ENCODE measurements at regions not wholly inside any gene's neighbourhood (a gene's known extent, or its start where the extent isn't known, plus 50 kb on each side); places are given as distances from the start of the nearest gene placed in this dataset.

DNA sequence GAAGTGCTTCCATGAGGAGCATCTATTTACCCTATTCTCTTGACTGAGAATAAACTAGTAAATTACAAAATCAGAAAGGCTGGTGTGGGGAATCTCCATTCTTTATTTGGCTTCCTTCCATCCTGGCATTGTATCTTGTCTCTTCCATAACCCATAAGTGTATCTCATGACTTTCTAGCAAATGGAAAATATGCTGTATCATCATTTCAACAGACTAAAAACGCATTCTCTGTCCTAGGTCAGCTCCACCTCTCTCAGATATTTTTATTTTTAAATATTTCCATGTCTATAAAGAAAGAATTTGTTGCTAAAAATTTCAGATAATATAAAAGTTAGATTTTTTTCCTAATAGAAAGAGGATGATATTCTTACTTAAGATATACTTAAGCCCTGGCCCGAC is 154.2 kb upstream of the MYO16 start (continued):
- TF ChIP-seq, protein P1, sequence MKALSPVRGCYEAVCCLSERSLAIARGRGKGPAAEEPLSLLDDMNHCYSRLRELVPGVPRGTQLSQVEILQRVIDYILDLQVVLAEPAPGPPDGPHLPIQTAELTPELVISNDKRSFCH (CRISPR knock-in tag; IDR thresholded peaks at IDR 0.05) = no peak
- TF ChIP-seq, protein P1 (tag; IDR thresholded peaks at IDR 0.05) = no peak
- no peak for TF ChIP-seq PTBP1 (IDR thresholded peaks at IDR 0.05; ENCODE audit: low read depth, low read length)
- TF ChIP-seq, protein P2, sequence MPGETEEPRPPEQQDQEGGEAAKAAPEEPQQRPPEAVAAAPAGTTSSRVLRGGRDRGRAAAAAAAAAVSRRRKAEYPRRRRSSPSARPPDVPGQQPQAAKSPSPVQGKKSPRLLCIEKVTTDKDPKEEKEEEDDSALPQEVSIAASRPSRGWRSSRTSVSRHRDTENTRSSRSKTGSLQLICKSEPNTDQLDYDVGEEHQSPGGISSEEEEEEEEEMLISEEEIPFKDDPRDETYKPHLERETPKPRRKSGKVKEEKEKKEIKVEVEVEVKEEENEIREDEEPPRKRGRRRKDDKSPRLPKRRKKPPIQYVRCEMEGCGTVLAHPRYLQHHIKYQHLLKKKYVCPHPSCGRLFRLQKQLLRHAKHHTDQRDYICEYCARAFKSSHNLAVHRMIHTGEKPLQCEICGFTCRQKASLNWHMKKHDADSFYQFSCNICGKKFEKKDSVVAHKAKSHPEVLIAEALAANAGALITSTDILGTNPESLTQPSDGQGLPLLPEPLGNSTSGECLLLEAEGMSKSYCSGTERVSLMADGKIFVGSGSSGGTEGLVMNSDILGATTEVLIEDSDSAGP (CRISPR knock-in tag; IDR thresholded peaks at IDR 0.05) = no peak
- TF ChIP-seq, protein P3, sequence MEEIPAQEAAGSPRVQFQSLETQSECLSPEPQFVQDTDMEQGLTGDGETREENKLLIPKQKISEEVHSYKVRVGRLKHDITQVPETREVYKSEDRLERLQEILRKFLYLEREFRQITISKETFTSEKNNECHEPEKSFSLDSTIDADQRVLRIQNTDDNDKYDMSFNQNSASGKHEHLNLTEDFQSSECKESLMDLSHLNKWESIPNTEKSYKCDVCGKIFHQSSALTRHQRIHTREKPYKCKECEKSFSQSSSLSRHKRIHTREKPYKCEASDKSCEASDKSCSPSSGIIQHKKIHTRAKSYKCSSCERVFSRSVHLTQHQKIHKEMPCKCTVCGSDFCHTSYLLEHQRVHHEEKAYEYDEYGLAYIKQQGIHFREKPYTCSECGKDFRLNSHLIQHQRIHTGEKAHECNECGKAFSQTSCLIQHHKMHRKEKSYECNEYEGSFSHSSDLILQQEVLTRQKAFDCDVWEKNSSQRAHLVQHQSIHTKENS (CRISPR knock-in tag; IDR thresholded peaks at IDR 0.05) = no peak
- TF ChIP-seq, protein P4, sequence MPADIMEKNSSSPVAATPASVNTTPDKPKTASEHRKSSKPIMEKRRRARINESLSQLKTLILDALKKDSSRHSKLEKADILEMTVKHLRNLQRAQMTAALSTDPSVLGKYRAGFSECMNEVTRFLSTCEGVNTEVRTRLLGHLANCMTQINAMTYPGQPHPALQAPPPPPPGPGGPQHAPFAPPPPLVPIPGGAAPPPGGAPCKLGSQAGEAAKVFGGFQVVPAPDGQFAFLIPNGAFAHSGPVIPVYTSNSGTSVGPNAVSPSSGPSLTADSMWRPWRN (IDR thresholded peaks at IDR 0.05; ENCODE audit: low read depth) = no peak
- 0 out of 2 replicates have a peak, but pooled peaks have one; percentile 14 for TF ChIP-seq NFE2 (IDR thresholded peaks at IDR 0.05; ENCODE audit: low read depth)
- TF ChIP-seq MEF2A (IDR thresholded peaks at IDR 0.05; ENCODE audit: control insufficient read depth, low read depth, low read length) = no peak
- TF ChIP-seq, protein P5, sequence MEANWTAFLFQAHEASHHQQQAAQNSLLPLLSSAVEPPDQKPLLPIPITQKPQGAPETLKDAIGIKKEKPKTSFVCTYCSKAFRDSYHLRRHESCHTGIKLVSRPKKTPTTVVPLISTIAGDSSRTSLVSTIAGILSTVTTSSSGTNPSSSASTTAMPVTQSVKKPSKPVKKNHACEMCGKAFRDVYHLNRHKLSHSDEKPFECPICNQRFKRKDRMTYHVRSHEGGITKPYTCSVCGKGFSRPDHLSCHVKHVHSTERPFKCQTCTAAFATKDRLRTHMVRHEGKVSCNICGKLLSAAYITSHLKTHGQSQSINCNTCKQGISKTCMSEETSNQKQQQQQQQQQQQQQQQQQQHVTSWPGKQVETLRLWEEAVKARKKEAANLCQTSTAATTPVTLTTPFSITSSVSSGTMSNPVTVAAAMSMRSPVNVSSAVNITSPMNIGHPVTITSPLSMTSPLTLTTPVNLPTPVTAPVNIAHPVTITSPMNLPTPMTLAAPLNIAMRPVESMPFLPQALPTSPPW (CRISPR knock-in tag; IDR thresholded peaks at IDR 0.05) = no peak
- TF ChIP-seq FOXA3 (CRISPR knock-in tag; conservative IDR thresholded peaks at IDR 0.05 in 1 of 2, IDR thresholded peaks at IDR 0.05 in 1 of 2) = no peak
- TF ChIP-seq C11orf30 (IDR thresholded peaks at IDR 0.05; ENCODE audit: low read depth) = peak; percentile 78
- no peak for TF ChIP-seq SMAD2 (IDR thresholded peaks at IDR 0.05; ENCODE audit: low read depth, low read length)
- peak; percentile 82 for TF ChIP-seq ZNF316 (IDR thresholded peaks at IDR 0.05)
- TF ChIP-seq ARHGAP35 (IDR thresholded peaks at IDR 0.05; ENCODE audit: partially characterized antibody) = no peak
- no peak for TF ChIP-seq KDM4B (IDR thresholded peaks at IDR 0.05; ENCODE audit: borderline replicate concordance in 2 of 2, low read depth in 1 of 2)
- no peak for TF ChIP-seq GABPA (tag; conservative IDR thresholded peaks at IDR 0.05; ENCODE audit: low read depth)
- TF ChIP-seq HOXB6 (CRISPR knock-in tag; IDR thresholded peaks at IDR 0.05; ENCODE audit: borderline replicate concordance) = no peak
- no peak for TF ChIP-seq TBP (optimal IDR thresholded peaks at IDR 0.05; ENCODE audit: low read depth, low read length)
- TF ChIP-seq, protein P6, sequence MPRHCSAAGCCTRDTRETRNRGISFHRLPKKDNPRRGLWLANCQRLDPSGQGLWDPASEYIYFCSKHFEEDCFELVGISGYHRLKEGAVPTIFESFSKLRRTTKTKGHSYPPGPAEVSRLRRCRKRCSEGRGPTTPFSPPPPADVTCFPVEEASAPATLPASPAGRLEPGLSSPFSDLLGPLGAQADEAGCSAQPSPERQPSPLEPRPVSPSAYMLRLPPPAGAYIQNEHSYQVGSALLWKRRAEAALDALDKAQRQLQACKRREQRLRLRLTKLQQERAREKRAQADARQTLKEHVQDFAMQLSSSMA (CRISPR knock-in tag; IDR thresholded peaks at IDR 0.05) = no peak
- no peak for TF ChIP-seq KLF6 (CRISPR knock-in tag; IDR thresholded peaks at IDR 0.05; ENCODE audit: borderline replicate concordance)
- TF ChIP-seq, protein P7, sequence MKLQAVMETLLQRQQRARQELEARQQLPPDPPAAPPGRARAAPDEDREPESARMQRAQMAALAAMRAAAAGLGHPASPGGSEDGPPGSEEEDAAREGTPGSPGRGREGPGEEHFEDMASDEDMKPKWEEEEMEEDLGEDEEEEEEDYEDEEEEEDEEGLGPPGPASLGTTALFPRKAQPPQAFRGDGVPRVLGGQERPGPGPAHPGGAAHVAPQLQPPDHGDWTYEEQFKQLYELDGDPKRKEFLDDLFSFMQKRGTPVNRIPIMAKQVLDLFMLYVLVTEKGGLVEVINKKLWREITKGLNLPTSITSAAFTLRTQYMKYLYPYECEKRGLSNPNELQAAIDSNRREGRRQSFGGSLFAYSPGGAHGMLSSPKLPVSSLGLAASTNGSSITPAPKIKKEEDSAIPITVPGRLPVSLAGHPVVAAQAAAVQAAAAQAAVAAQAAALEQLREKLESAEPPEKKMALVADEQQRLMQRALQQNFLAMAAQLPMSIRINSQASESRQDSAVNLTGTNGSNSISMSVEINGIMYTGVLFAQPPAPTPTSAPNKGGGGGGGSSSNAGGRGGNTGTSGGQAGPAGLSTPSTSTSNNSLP (IDR thresholded peaks at IDR 0.05; ENCODE audit: borderline replicate concordance, low read depth, low read length) = no peak
- TF ChIP-seq ZNF253 (CRISPR knock-in tag; conservative IDR thresholded peaks at IDR 0.05) = no peak
- TF ChIP-seq MCM3 (IDR thresholded peaks at IDR 0.05) = no peak

All from K562 (cell line).